GM19193 (cell line): ENCODE measurements at regions not wholly inside any gene's neighbourhood (a gene's known extent, or its start where the extent isn't known, plus 50 kb on each side); places are given as distances from the start of the nearest gene placed in this dataset.

Source experiments
- POLR2A ChIP-seq: IDR thresholded peaks from 4 replicates; pipeline ENCODE4 v1.6.1; 2011; ENCODE audit not compliant: insufficient read depth, insufficient read length; ENCODE audit errors: extremely low read depth

GRCh38 chr6:87791029-87791428 lies 89.0 kb upstream of the AKIRIN2 start:
- no peak for TF ChIP-seq POLR2A

- no peak for TF ChIP-seq POLR2A
These were observed 87.9 kb upstream of the AKIRIN2 start for GRCh38 chr6:87789900-87790290.

GRCh38 chr6:87789198-87789899 lies 87.3 kb upstream of the AKIRIN2 start:
- no peak for TF ChIP-seq POLR2A

- TF ChIP-seq POLR2A = no peak
These were observed 86.1 kb upstream of the AKIRIN2 start for GRCh38 chr6:87788141-87788540.

GRCh38 chr6:87785229-87785862 lies 83.3 kb upstream of the AKIRIN2 start:
- no peak for TF ChIP-seq POLR2A

GRCh38 chr6:87784690-87785089 lies 82.7 kb upstream of the AKIRIN2 start:
- no peak for TF ChIP-seq POLR2A

- TF ChIP-seq POLR2A = no peak
These were observed 82.0 kb upstream of the AKIRIN2 start for GRCh38 chr6:87784051-87784450.

- no peak for TF ChIP-seq POLR2A
These were observed 77.5 kb upstream of the AKIRIN2 start for GRCh38 chr6:87779542-87779941.

- no peak for TF ChIP-seq POLR2A
These were observed 70.8 kb upstream of the AKIRIN2 start for GRCh38 chr6:87772597-87773530.

GRCh38 chr6:87767478-87767877 lies 65.4 kb upstream of the AKIRIN2 start:
- TF ChIP-seq POLR2A = no peak

- TF ChIP-seq POLR2A = no peak
These were observed 64.2 kb upstream of the AKIRIN2 start for GRCh38 chr6:87766211-87766610.

- no peak for TF ChIP-seq POLR2A
These were observed 61.9 kb upstream of the AKIRIN2 start for GRCh38 chr6:87763901-87764300.

- no peak for TF ChIP-seq POLR2A
These were observed 61.2 kb upstream of the AKIRIN2 start for GRCh38 chr6:87763276-87763675.

- TF ChIP-seq POLR2A = no peak
These were observed 60.1 kb upstream of the AKIRIN2 start for GRCh38 chr6:87762116-87762515.

GRCh38 chr6:87757792-87758191 lies 55.8 kb upstream of the AKIRIN2 start:
- TF ChIP-seq POLR2A = no peak

- peak; percentile 20 for TF ChIP-seq POLR2A
These were observed 54.8 kb upstream of the AKIRIN2 start for GRCh38 chr6:87756858-87757257.
